ENCODE measurements at regions not wholly inside any gene's neighbourhood (a gene's known extent, or its start where the extent isn't known, plus 50 kb on each side); places are given as distances from the start of the nearest gene placed in this dataset.

DNA sequence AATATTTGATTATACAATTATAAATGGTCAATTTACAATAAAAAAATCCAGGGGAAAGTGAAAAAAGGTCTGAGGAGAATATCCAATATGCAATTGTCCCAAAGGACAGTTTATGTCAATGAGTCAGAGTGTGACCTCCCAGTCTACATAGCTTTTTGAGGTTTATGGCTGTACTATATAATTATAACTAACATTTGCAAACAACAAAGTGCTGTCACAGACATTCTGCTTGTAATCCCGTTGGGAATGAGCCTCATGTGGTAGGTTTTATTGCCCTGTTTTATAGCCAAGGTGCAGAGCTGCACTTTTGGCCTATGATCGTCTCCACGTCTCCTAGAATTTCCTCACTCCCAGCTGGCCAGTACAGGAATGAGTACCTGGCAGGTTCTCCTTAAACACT is 103.8 kb downstream of the ADSS2 start:
- Histone ChIP-seq H3K9ac (ENCODE audit: low read length) (no peak overlapping the region), H3K4me3 (ENCODE audit: low read depth, low read length, poor library complexity, severe bottlenecking) (no peak overlapping the region), H3K4me1 (ENCODE audit: insufficient read depth, low read length, severe bottlenecking) (no peaks in the 10 kb centered on the region), H3K27me3 (ENCODE audit: insufficient read depth, low read length) (no peaks in the 10 kb centered on the region), H3K4me2 (ENCODE audit: low read length) (no peak overlapping the region), H3K9me3 (ENCODE audit: low read length) (no peaks in the 10 kb centered on the region), H2AFZ (ENCODE audit: low read length) (no peak overlapping the region), H4K20me1 (ENCODE audit: insufficient read depth, low read length) (no peaks in the 10 kb centered on the region), H3K36me3 (ENCODE audit: insufficient read depth, low read length) (no peaks in the 10 kb centered on the region), H3K79me2 (ENCODE audit: insufficient read depth, low read length) (no peaks in the 10 kb centered on the region), H3K9me2 (ENCODE audit: low read depth, low read length) (no peaks in the 10 kb centered on the region), H3F3A (ENCODE audit: insufficient read depth, low read length) (no peaks in the 10 kb centered on the region), H3K27ac (ENCODE audit: low read depth, low read length, poor library complexity, severe bottlenecking) (no peak overlapping the region)
- TF ChIP-seq, protein P1, sequence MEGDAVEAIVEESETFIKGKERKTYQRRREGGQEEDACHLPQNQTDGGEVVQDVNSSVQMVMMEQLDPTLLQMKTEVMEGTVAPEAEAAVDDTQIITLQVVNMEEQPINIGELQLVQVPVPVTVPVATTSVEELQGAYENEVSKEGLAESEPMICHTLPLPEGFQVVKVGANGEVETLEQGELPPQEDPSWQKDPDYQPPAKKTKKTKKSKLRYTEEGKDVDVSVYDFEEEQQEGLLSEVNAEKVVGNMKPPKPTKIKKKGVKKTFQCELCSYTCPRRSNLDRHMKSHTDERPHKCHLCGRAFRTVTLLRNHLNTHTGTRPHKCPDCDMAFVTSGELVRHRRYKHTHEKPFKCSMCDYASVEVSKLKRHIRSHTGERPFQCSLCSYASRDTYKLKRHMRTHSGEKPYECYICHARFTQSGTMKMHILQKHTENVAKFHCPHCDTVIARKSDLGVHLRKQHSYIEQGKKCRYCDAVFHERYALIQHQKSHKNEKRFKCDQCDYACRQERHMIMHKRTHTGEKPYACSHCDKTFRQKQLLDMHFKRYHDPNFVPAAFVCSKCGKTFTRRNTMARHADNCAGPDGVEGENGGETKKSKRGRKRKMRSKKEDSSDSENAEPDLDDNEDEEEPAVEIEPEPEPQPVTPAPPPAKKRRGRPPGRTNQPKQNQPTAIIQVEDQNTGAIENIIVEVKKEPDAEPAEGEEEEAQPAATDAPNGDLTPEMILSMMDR (IDR thresholded peaks at IDR 0.05; ENCODE audit: low read length), result no peak
- TF ChIP-seq EZH2 (IDR thresholded peaks at IDR 0.05; ENCODE audit: borderline replicate concordance, low read length), result no peak

DNA sequence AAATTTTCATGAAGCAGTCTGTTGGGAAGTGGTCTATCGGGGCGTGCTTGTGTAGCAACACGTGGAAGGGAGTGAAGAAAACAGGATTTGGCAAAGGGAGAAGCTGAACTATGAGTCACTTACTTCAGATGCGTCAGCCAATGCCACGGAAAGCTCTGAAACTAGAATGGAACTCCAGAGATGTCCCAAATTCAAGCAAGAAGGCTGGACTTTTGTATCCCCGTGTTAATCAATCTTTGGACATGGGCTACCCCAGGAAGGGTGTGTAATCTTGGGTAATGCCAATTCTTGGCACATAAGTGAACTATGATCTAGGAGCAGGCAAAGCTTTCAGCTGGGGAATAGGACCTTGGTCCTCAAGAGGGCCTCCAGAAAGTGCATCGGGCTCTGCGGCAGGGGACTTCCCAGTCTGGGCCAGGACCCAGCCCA is 102.6 kb downstream of the ADSS2 start:
- H3K9ac ChIP-seq (ENCODE audit: low read length), result no peak overlapping the region
- no peaks in the 10 kb centered on the region for H3F3A ChIP-seq (ENCODE audit: insufficient read depth, low read length)
- no peak overlapping the region for H3K27ac ChIP-seq (ENCODE audit: low read depth, low read length, poor library complexity, severe bottlenecking)
- no peaks in the 10 kb centered on the region for H3K27me3 ChIP-seq (ENCODE audit: insufficient read depth, low read length)
- H3K36me3 ChIP-seq (ENCODE audit: insufficient read depth, low read length), result no peaks in the 10 kb centered on the region
- no peak overlapping the region for H3K4me2 ChIP-seq (ENCODE audit: low read length)
- TF ChIP-seq, protein P1 (IDR thresholded peaks at IDR 0.05; ENCODE audit: low read length), result no peak
- no peaks in the 10 kb centered on the region for H4K20me1 ChIP-seq (ENCODE audit: insufficient read depth, low read length)
- H3K9me3 ChIP-seq (ENCODE audit: low read length), result no peaks in the 10 kb centered on the region
- no peak overlapping the region for H3K4me3 ChIP-seq (ENCODE audit: low read depth, low read length, poor library complexity, severe bottlenecking)
- no peaks in the 10 kb centered on the region for H3K79me2 ChIP-seq (ENCODE audit: insufficient read depth, low read length)
- no peak overlapping the region for H2AFZ ChIP-seq (ENCODE audit: low read length)
- no peaks in the 10 kb centered on the region for H3K4me1 ChIP-seq (ENCODE audit: insufficient read depth, low read length, severe bottlenecking)
- no peaks in the 10 kb centered on the region for H3K9me2 ChIP-seq (ENCODE audit: low read depth, low read length)

DNA sequence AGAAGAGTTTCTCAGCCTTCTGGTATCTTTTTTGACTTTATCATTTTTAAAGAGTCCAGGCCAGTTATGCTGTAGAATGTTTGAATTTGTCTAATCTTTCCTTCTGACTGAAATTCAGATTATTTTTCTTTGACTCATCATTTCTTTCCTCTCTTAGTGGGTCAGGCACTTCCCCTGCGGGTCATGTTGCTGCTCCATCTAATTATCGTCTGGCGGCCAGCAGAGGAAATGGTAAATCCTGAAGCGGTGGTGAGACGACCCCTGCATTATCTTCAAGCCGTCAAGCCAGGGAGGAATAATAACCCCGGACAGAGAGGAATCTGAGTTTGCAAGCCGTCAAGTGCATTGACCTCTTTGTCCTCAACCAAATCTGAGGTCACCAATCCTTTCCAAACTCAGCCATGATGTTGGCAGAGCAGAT is 102.1 kb downstream of the ADSS2 start:
- H3K36me3 ChIP-seq (ENCODE audit: insufficient read depth, low read length), result no peaks in the 10 kb centered on the region
- no peaks in the 10 kb centered on the region for H3F3A ChIP-seq (ENCODE audit: insufficient read depth, low read length)
- no peak overlapping the region for H3K9ac ChIP-seq (ENCODE audit: low read length)
- no peaks in the 10 kb centered on the region for H3K9me2 ChIP-seq (ENCODE audit: low read depth, low read length)
- TF ChIP-seq, protein P1 (IDR thresholded peaks at IDR 0.05; ENCODE audit: low read length), result no peak
- no peak for TF ChIP-seq EZH2 (IDR thresholded peaks at IDR 0.05; ENCODE audit: borderline replicate concordance, low read length)
- no peaks in the 10 kb centered on the region for H4K20me1 ChIP-seq (ENCODE audit: insufficient read depth, low read length)
- H3K4me3 ChIP-seq (ENCODE audit: low read depth, low read length, poor library complexity, severe bottlenecking), result no peak overlapping the region
- H3K27ac ChIP-seq (ENCODE audit: low read depth, low read length, poor library complexity, severe bottlenecking), result no peak overlapping the region
- no peak overlapping the region for H3K4me2 ChIP-seq (ENCODE audit: low read length)
- no peak overlapping the region for H2AFZ ChIP-seq (ENCODE audit: low read length)
- no peaks in the 10 kb centered on the region for H3K4me1 ChIP-seq (ENCODE audit: insufficient read depth, low read length, severe bottlenecking)
- no peaks in the 10 kb centered on the region for H3K79me2 ChIP-seq (ENCODE audit: insufficient read depth, low read length)
- H3K27me3 ChIP-seq (ENCODE audit: insufficient read depth, low read length), result no peaks in the 10 kb centered on the region
- H3K9me3 ChIP-seq (ENCODE audit: low read length), result no peaks in the 10 kb centered on the region
